GM12878 (cell line): ENCODE measurements at regions not wholly inside any gene's neighbourhood (a gene's known extent, or its start where the extent isn't known, plus 50 kb on each side); places are given as distances from the start of the nearest gene placed in this dataset.

Experiments used
- ATAC-seq: fragments of 200-7000 bp; cut with Tn5 transposase; 3 replicates; pipeline ENCODE4 v1.9.1; 2020; ENCODE audit warnings: mild to moderate bottlenecking, moderate library complexity
- BruUV-seq: library from RNA; stranded (reverse); fragments of 400-500 nt; replicated peaks from 2 replicates; lab custom pipeline; 2021; lab: Mats Ljungman, UMichigan
- CTCF ChIA-PET: fragments of 300-600 bp; sonication (Branson Sonifier 250); formaldehyde crosslinking; extraction: SDS; loops from one replicate; lab custom pipeline; 2021; ENCODE audit warnings: inconsistent platforms; lab: Yijun Ruan, JAX
- POLR2A ChIA-PET: fragments of 350-600 bp; formaldehyde crosslinking; extraction: SDS; loops from one replicate; lab custom pipeline; 2021; ENCODE audit warnings: inconsistent platforms; lab: Charles Lee
- RAD21 ChIA-PET: fragments of 300-600 bp; sonication (Branson Sonifier 250); formaldehyde crosslinking; loops from one replicate; lab custom pipeline; 2023; ENCODE audit warnings: antibody characterized with exemption; ENCODE audit not compliant: unreplicated experiment; lab: Charles Lee
- SMC1A ChIA-PET: fragments of 300-600 bp; sonication (Branson Sonifier 250); formaldehyde crosslinking; loops from one replicate; lab custom pipeline; 2023; ENCODE audit not compliant: unreplicated experiment, uncharacterized antibody; lab: Charles Lee
- DNase-seq: peaks from one replicate; pipeline ENCODE4 v3.0.0-alpha.2; 2011; ENCODE audit warnings: low read depth, low spot score
- FAIRE-seq: peaks from 3 replicates; lab custom pipeline; 2011; peaks lifted over from hg19 to GRCh38; lab: Jason Lieb, UNC
- H2AFZ ChIP-seq: 2 replicates; pipeline ENCODE4 v1.6.0; 2011; ENCODE audit warnings: low read depth, low read length, control low read depth; ENCODE audit not compliant: control insufficient read depth
- H3K27ac ChIP-seq: 2 replicates; pipeline ENCODE4 v1.5.1; 2011; ENCODE audit warnings: control low read depth; ENCODE audit not compliant: control insufficient read depth, insufficient read depth
- H3K27me3 ChIP-seq, 2 experiments: replicated peaks in 1 of 2; 2 replicates each; pipeline versions ENCODE4 v1.6.0 to v1.6.1; 2011; ENCODE audit warnings: low read length in 1 of 2; ENCODE audit not compliant: control insufficient read depth in 2 of 2, insufficient read depth in 2 of 2
- H3K36me3 ChIP-seq, 2 experiments: 2 replicates each; pipeline ENCODE4 v1.5.1; 2011; ENCODE audit warnings: low read length in 1 of 2; ENCODE audit not compliant: control insufficient read depth in 2 of 2, insufficient read depth in 2 of 2
- H3K4me1 ChIP-seq: 2 replicates; pipeline ENCODE4 v1.6.1; 2011; ENCODE audit warnings: mild to moderate bottlenecking, low read length, moderate library complexity, mixed read lengths; ENCODE audit not compliant: control insufficient read depth, insufficient read depth
- H3K4me2 ChIP-seq: 2 replicates; pipeline ENCODE4 v1.6.0; 2011; ENCODE audit warnings: control low read depth; ENCODE audit not compliant: control insufficient read depth, insufficient read depth
- H3K4me3 ChIP-seq: fragments of 200-600 bp; sonication (generic); 2 replicates; pipeline ENCODE4 v1.5.1; 2016
- H3K79me2 ChIP-seq: 2 replicates; pipeline ENCODE4 v1.6.0; 2011; ENCODE audit warnings: low read length; ENCODE audit not compliant: control insufficient read depth, insufficient read depth
- H3K9ac ChIP-seq: 2 replicates; pipeline ENCODE4 v1.8.0; 2011; ENCODE audit warnings: low read length, control low read depth, mixed read lengths; ENCODE audit not compliant: control insufficient read depth, insufficient read depth
- H3K9me3 ChIP-seq: replicated peaks from 3 replicates; pipeline ENCODE4 v1.5.1; 2011; ENCODE audit warnings: mild to moderate bottlenecking, low read length; ENCODE audit not compliant: control insufficient read depth, insufficient read depth
- H4K20me1 ChIP-seq: 2 replicates; pipeline ENCODE4 v1.6.0; 2011; ENCODE audit not compliant: control insufficient read depth, insufficient read depth
- EP300 ChIP-seq, 2 experiments: fragments of 150-350 bp in 1 of 2; IDR thresholded peaks; 2 replicates each; pipeline ENCODE4 v1.6.1; 2011 to 2012; ENCODE audit warnings: low read depth in 2 of 2, low read length in 2 of 2, borderline replicate concordance in 1 of 2, improper control_type of control experiment in 1 of 2, inconsistent platforms in 1 of 2; ENCODE audit not compliant: control insufficient read depth in 1 of 2
- HDAC2 ChIP-seq: fragments of 200-600 bp; sonication (generic); IDR thresholded peaks from 2 replicates; pipeline ENCODE4 v1.6.1; 2017
- NR2C2 ChIP-seq: IDR thresholded peaks from 2 replicates; pipeline ENCODE4 v1.6.1; 2011; ENCODE audit warnings: borderline replicate concordance, low read depth; ENCODE audit not compliant: control insufficient read depth, insufficient read length
- NR2F1 ChIP-seq: fragments of 450-650 bp; conservative IDR thresholded peaks from 2 replicates; pipeline ENCODE4 v1.6.1; 2017; ENCODE audit warnings: mild to moderate bottlenecking
- RAD51 ChIP-seq: fragments of 450-650 bp; IDR thresholded peaks from 2 replicates; pipeline ENCODE4 v1.6.1; 2016; ENCODE audit warnings: moderate library complexity, mild to moderate bottlenecking, inconsistent platforms
- RBBP5 ChIP-seq: fragments of 200-600 bp; sonication (generic); conservative IDR thresholded peaks from 2 replicates; pipeline ENCODE4 v1.6.1; 2016
- SMARCA5 ChIP-seq: fragments of 450-650 bp; IDR thresholded peaks from 2 replicates; pipeline ENCODE4 v1.6.1; 2017; ENCODE audit warnings: mild to moderate bottlenecking
- SPI1 ChIP-seq: IDR thresholded peaks from 2 replicates; pipeline ENCODE4 v1.6.1; 2011; ENCODE audit warnings: low read depth, mild to moderate bottlenecking, low read length, moderate library complexity, borderline replicate concordance; ENCODE audit not compliant: insufficient read depth
- SREBF1 ChIP-seq: IDR thresholded peaks from 2 replicates; pipeline ENCODE4 v1.6.1; 2012; ENCODE audit warnings: mild to moderate bottlenecking, low read length
- TAF1 ChIP-seq: IDR thresholded peaks from 2 replicates; pipeline ENCODE4 v1.6.1; 2011; ENCODE audit warnings: mild to moderate bottlenecking, low read depth, low read length, borderline replicate concordance
- WGBS: methylation state at CpG from one replicate; pipeline ENCODE4 v1.1.6; 2016; ENCODE audit warnings: low lambda C conversion rate; ENCODE audit not compliant: insufficient replicate concordance, insufficient coverage; ENCODE audit errors: missing lambda C conversion rate; 5-methylcytosine and 5-hydroxymethylcytosine counted together
- in situ Hi-C: fragments of 300-500 bp; cut with MboI; formaldehyde crosslinking; loops from 9 replicates; pipeline ENCODE4 v1.14.3; 2018; ENCODE audit warnings: mixed read lengths
- intact Hi-C: fragments of 100-400 bp; cut with micrococcal nuclease; formaldehyde crosslinking; loops from one replicate; pipeline ENCODE4 v1.14.2; 2022; ENCODE audit not compliant: unreplicated experiment

DNA sequence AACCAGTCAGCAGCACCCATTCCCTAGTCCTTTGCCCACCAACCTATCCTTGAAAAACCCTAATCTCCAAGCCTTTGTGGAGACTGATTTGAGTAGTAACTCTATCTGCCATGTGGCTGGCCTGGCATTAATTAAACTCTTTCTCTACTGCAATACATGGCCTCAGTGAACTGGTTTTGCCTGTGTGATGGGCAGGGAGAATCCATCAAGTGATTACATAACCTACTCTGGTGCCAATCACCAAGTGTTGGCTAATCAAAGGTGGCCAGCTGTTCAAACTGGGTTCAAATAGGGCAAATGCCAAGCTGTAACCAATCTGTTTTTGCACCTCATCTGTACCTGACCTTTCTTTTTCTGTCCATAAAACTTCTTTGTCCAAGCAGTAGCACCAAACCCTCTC is 139.8 kb upstream of the XPO1 start:
- ChIA-PET SMC1A (interaction anchor here (1.7 kb wide), 1 partner anchor 15 kb away, joined by 5 read pairs; no protein-coding TSS in a partner anchor), CTCF (no interaction called here), POLR2A (no interaction called here), RAD21 (no interaction called here)
- no peak overlapping the region for H3K4me2 ChIP-seq
- no peak for FAIRE-seq
- no peaks in the 10 kb centered on the region for H3K4me1 ChIP-seq
- ATAC-seq, result no peak
- H3K9me3 ChIP-seq, result peaks cover 7% of the 10 kb centered on the region; the same call in 2 of the 3 replicates
- no peak overlapping the region for H3K9ac ChIP-seq
- no peaks in the 10 kb centered on the region for H3K27me3 ChIP-seq
- no peak for DNase-seq
- H3K79me2 ChIP-seq, result no peaks in the 10 kb centered on the region
- no peak overlapping the region for H3K4me3 ChIP-seq
- H3K36me3 ChIP-seq, result no peaks in the 10 kb centered on the region
- no peak for TF ChIP-seq RBBP5
- TF ChIP-seq NR2F1, result no peak
- in situ Hi-C loops, result no loop called here
- intact Hi-C loops, result no loop called here
- H3K27ac ChIP-seq, result no peak overlapping the region
- no peak overlapping the region for H2AFZ ChIP-seq
- no TSS peak for BruUV-seq
- no peaks in the 10 kb centered on the region for H4K20me1 ChIP-seq

- H3K79me2 ChIP-seq, result no peaks in the 10 kb centered on the region
- no peaks in the 10 kb centered on the region for H3K36me3 ChIP-seq
- no peaks in the 10 kb centered on the region for H3K27me3 ChIP-seq
- no peak overlapping the region for H3K4me2 ChIP-seq
- WGBS, result 64% methylated on average over 1 of the region's 1 CpG
- DNase-seq, result no peak
- no peak overlapping the region for H2AFZ ChIP-seq
- SMC1A ChIA-PET, result interaction anchor here (0.6 to 1.7 kb wide), 3 partner anchors 14 to 632 kb away, joined by 3 to 5 read pairs (median 3); no protein-coding TSS in a partner anchor
- in situ Hi-C loops, result no loop called here
- no peak for TF ChIP-seq EP300 (IDR thresholded peaks at IDR 0.05; ENCODE audit: borderline replicate concordance in 1 of 2, control insufficient read depth in 1 of 2, low read depth in 2 of 2, low read length in 2 of 2)
- TF ChIP-seq RAD51, result no peak
- TF ChIP-seq SMARCA5, result no peak
- TF ChIP-seq SPI1, result no peak
- TF ChIP-seq SREBF1, result no peak
- no peak for TF ChIP-seq HDAC2
- TF ChIP-seq TAF1, result no peak
- TF ChIP-seq NR2C2, result no peak
- TF ChIP-seq, all 136 proteins: peak for 0
- FAIRE-seq, result no peak
- ATAC-seq, result no peak
- Histone ChIP-seq H4K20me1 (no peaks in the 10 kb centered on the region), H3K9me3 (peaks cover 7% of the 10 kb centered on the region; the same call in 2 of the 3 replicates), H3K4me1 (no peaks in the 10 kb centered on the region), H3K9ac (no peak overlapping the region), H3K4me3 (no peak overlapping the region), H3K27ac (no peak overlapping the region)
- intact Hi-C loops, result no loop called here
- ChIA-PET POLR2A (no interaction called here), CTCF (no interaction called here), RAD21 (no interaction called here)
- BruUV-seq, result no TSS peak
Observed at GRCh38 chr2:61677306-61677705, 139.2 kb upstream of the XPO1 start.
